IMR-90 (cell line): ENCODE measurements at regions not wholly inside any gene's neighbourhood (a gene's known extent, or its start where the extent isn't known, plus 50 kb on each side); places are given as distances from the start of the nearest gene placed in this dataset.

ENCODE experiments used
- ATAC-seq: fragments of 200-7000 bp; cut with Tn5 transposase; 2 replicates; pipeline ENCODE4 v1.9.1; 2020; ENCODE audit warnings: low read depth, mild to moderate bottlenecking, moderate library complexity
- BruUV-seq: library from RNA; stranded (reverse); fragments of 400-500 nt; replicated peaks from 2 replicates; lab custom pipeline; 2021; lab: Mats Ljungman, UMichigan
- CTCF ChIA-PET: fragments of 300-600 bp; formaldehyde crosslinking; extraction: SDS; loops from one replicate; lab custom pipeline; 2021; ENCODE audit warnings: antibody characterized with exemption; lab: Yijun Ruan, JAX
- POLR2A ChIA-PET: fragments of 300-600 bp; sonication (Branson Sonifier 250); formaldehyde crosslinking; loops from one replicate; lab custom pipeline; 2022; ENCODE audit warnings: antibody characterized with exemption; ENCODE audit not compliant: unreplicated experiment; lab: Charles Lee
- DNase-seq: peaks from one replicate; pipeline ENCODE4 v3.0.0; 2013
- H2AFZ ChIP-seq: replicated peaks from 2 replicates; pipeline ENCODE3; 2013; ENCODE audit warnings: low read length, mild to moderate bottlenecking; ENCODE audit not compliant: poor library complexity
- H2AK5ac ChIP-seq: 2 replicates; pipeline ENCODE4 v1.6.1; 2013; ENCODE audit warnings: low read depth, low read length, inconsistent platforms
- H2AK9ac ChIP-seq: replicated peaks from 2 replicates; pipeline ENCODE3; 2013; ENCODE audit warnings: mild to moderate bottlenecking, low read depth, low read length, moderate library complexity; ENCODE audit not compliant: poor library complexity
- H2BK120ac ChIP-seq: 2 replicates; pipeline ENCODE4 v1.6.1; 2013; ENCODE audit warnings: low read depth, low read length, inconsistent platforms
- H2BK15ac ChIP-seq: 3 replicates; pipeline ENCODE4 v1.6.1; 2013; ENCODE audit warnings: low read depth, low read length, inconsistent platforms
- H2BK20ac ChIP-seq: 2 replicates; pipeline ENCODE4 v1.6.1; 2013; ENCODE audit warnings: low read depth, mild to moderate bottlenecking, inconsistent platforms, low read length, moderate library complexity
- H2BK5ac ChIP-seq: 2 replicates; pipeline ENCODE4 v1.6.1; 2013; ENCODE audit warnings: mild to moderate bottlenecking, low read depth, low read length, inconsistent platforms; ENCODE audit not compliant: poor library complexity, severe bottlenecking
- H3K14ac ChIP-seq: replicated peaks from 2 replicates; pipeline ENCODE4 v1.6.1; 2013; ENCODE audit warnings: low read depth, low read length, inconsistent platforms
- H3K18ac ChIP-seq: 2 replicates; pipeline ENCODE4 v1.6.1; 2013; ENCODE audit warnings: low read depth, low read length, control low read depth
- H3K23ac ChIP-seq: 2 replicates; pipeline ENCODE4 v1.6.1; 2013; ENCODE audit warnings: low read depth, low read length, inconsistent platforms
- H3K27ac ChIP-seq: 2 replicates; pipeline ENCODE4 v1.5.1; 2013; ENCODE audit warnings: mild to moderate bottlenecking, control low read depth, low read length; ENCODE audit not compliant: insufficient read depth
- H3K27me3 ChIP-seq: 2 replicates; pipeline ENCODE4 v1.6.1; 2013; ENCODE audit warnings: low read length; ENCODE audit not compliant: control insufficient read depth, insufficient read depth
- H3K36me3 ChIP-seq: 2 replicates; pipeline ENCODE4 v1.6.1; 2013; ENCODE audit warnings: low read length, mixed read lengths; ENCODE audit not compliant: control insufficient read depth, insufficient read depth
- H3K4ac ChIP-seq: 2 replicates; pipeline ENCODE4 v1.6.1; 2013; ENCODE audit warnings: low read depth, low read length, inconsistent platforms
- H3K4me1 ChIP-seq: 2 replicates; pipeline ENCODE4 v1.6.1; 2013; ENCODE audit warnings: low read length, mixed read lengths; ENCODE audit not compliant: control insufficient read depth, insufficient read depth
- H3K4me2 ChIP-seq: 2 replicates; pipeline ENCODE4 v1.6.1; 2013; ENCODE audit warnings: low read depth, mild to moderate bottlenecking, control low read depth, low read length, moderate library complexity
- H3K4me3 ChIP-seq: 2 replicates; pipeline ENCODE4 v1.5.1; 2013; ENCODE audit warnings: low read depth, mild to moderate bottlenecking, control low read depth, low read length, moderate library complexity; ENCODE audit not compliant: insufficient read depth
- H3K56ac ChIP-seq: 2 replicates; pipeline ENCODE4 v1.6.1; 2013; ENCODE audit warnings: low read length, inconsistent platforms; ENCODE audit not compliant: insufficient read depth; ENCODE audit errors: extremely low read depth
- H3K79me1 ChIP-seq, 2 experiments: 2 replicates each; pipeline ENCODE4 v1.6.1; 2013; ENCODE audit warnings: low read length in 2 of 2, inconsistent platforms in 1 of 2, low read depth in 1 of 2
- H3K9ac ChIP-seq: 2 replicates; pipeline ENCODE4 v1.6.1; 2013; ENCODE audit warnings: low read depth, low read length, control low read depth
- H3K9me1 ChIP-seq: 2 replicates; pipeline ENCODE4 v1.6.1; 2013; ENCODE audit warnings: low read length, inconsistent platforms; ENCODE audit not compliant: insufficient read depth
- H3K9me3 ChIP-seq: 2 replicates; pipeline ENCODE4 v1.6.1; 2013; ENCODE audit warnings: low read length; ENCODE audit not compliant: control insufficient read depth, insufficient read depth
- H4K20me1 ChIP-seq: 2 replicates; pipeline ENCODE4 v1.6.1; 2013; ENCODE audit warnings: low read length, inconsistent platforms; ENCODE audit not compliant: insufficient read depth
- H4K5ac ChIP-seq: 2 replicates; pipeline ENCODE4 v1.6.1; 2013; ENCODE audit warnings: mild to moderate bottlenecking, low read depth, low read length, control low read depth
- H4K8ac ChIP-seq, 2 experiments: 2 replicates each; pipeline ENCODE4 v1.6.1; 2013; ENCODE audit warnings: low read depth in 2 of 2, low read length in 2 of 2, control low read depth in 1 of 2, inconsistent platforms in 1 of 2
- H4K91ac ChIP-seq: 2 replicates; pipeline ENCODE4 v1.6.1; 2013; ENCODE audit warnings: low read depth, low read length, inconsistent platforms; ENCODE audit not compliant: insufficient read depth
- FOS ChIP-seq: fragments of 150-350 bp; IDR thresholded peaks from 2 replicates; pipeline ENCODE4 v1.6.1; 2016; ENCODE audit warnings: low read depth, low read length
- NFE2L2 ChIP-seq: fragments of 150-350 bp; IDR thresholded peaks from 2 replicates; pipeline ENCODE4 v1.6.1; 2016; ENCODE audit warnings: low read depth, mild to moderate bottlenecking, low read length
- WGBS, 2 experiments: methylation state at CpG; one replicate each; pipeline versions ENCODE4 v1.1.5 to v1.1.7; 2013; ENCODE audit warnings: missing lambda C conversion rate in 2 of 2; ENCODE audit not compliant: insufficient read length in 1 of 2; ENCODE audit errors: extremely low coverage in 2 of 2; 5-methylcytosine and 5-hydroxymethylcytosine counted together
- dilution Hi-C: fragments of 300-500 bp; cut with HindIII; formaldehyde crosslinking; loops from one replicate; pipeline ENCODE4 v1.14.3; 2018; ENCODE audit warnings: low sequenced_read_pairs; ENCODE audit not compliant: unreplicated experiment
- in situ Hi-C: fragments of 300-500 bp; cut with MboI; formaldehyde crosslinking; loops from 3 replicates; pipeline ENCODE4 v1.14.3; 2019; ENCODE audit warnings: low sequenced_read_pairs, inconsistent platforms, mixed read lengths
- intact Hi-C: fragments of 100-400 bp; cut with micrococcal nuclease; formaldehyde crosslinking; loops from 2 replicates; pipeline ENCODE4 v1.10.0; 2022

DNA sequence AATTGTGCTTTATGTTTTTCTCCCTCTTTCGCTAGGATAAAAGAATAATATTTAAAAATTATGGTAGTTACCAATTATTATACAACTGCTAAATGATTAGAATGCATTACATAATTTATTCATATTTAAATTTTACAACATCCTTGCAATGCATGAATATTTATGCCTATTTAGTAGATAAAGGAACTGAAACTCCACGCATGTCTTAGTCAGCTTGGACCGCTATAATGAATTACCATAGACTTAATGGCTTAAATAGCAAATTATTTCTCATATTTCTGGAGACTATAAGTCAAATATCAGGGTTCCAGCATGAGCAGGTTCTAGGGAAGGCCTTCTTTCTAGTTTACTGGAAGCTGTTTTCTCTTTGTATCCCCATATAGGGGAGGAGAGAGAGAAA is 1555.4 kb upstream of the ADGRL3 start:
- Histone ChIP-seq H3K27ac (no peak overlapping the region), H3K4me3 (no peak overlapping the region), H4K91ac (no peak overlapping the region), H3K18ac (no peak overlapping the region), H2AK9ac (no peak overlapping the region), H3K4me2 (no peak overlapping the region), H2BK15ac (no peak overlapping the region), H4K5ac (no peak overlapping the region), H3K4ac (no peak overlapping the region), H3K4me1 (no peaks in the 10 kb centered on the region), H3K56ac (no peak overlapping the region), H3K23ac (no peak overlapping the region), H2BK20ac (no peak overlapping the region), H4K20me1 (no peaks in the 10 kb centered on the region), H4K8ac (no peak overlapping the region), H3K27me3 (no peaks in the 10 kb centered on the region), H3K14ac (no peak overlapping the region), H3K36me3 (no peaks in the 10 kb centered on the region), H2AK5ac (no peak overlapping the region), H2BK5ac (no peak overlapping the region), H2BK120ac (no peak overlapping the region), H3K79me1 (no peaks in the 10 kb centered on the region), H2AFZ (no peak overlapping the region), H3K9me3 (no peaks in the 10 kb centered on the region), H3K9me1 (no peaks in the 10 kb centered on the region), H3K9ac (no peak overlapping the region)
- ATAC-seq: no peak
- intact Hi-C loops: no loop called here
- TF ChIP-seq FOS: no peak
- TF ChIP-seq NFE2L2: no peak
- dilution Hi-C loops: no loop called here
- no peak for DNase-seq
- in situ Hi-C loops: no loop called here
- no CpG with 5 or more reads among the region's 3 CpGs for WGBS, 2 experiments
- POLR2A ChIA-PET: no interaction called here
- BruUV-seq: no TSS peak
- CTCF ChIA-PET: no interaction called here
